H9 (cell line): ENCODE measurements at regions not wholly inside any gene's neighbourhood (a gene's known extent, or its start where the extent isn't known, plus 50 kb on each side); places are given as distances from the start of the nearest gene placed in this dataset.

Experiments used
- DNase-seq: peaks from one replicate; pipeline ENCODE4 v3.0.0-alpha.2; 2017
- H2AFZ ChIP-seq: one replicate; pipeline ENCODE4 v1.6.1; 2013; ENCODE audit warnings: mild to moderate bottlenecking, low read length, control low read depth, moderate library complexity
- H2AK5ac ChIP-seq: 2 replicates; pipeline ENCODE4 v1.6.1; 2013; ENCODE audit warnings: low read length, control low read depth, mixed read lengths; ENCODE audit not compliant: insufficient read length
- H2BK120ac ChIP-seq: one replicate; pipeline ENCODE4 v1.6.1; 2013; ENCODE audit warnings: low read depth, mild to moderate bottlenecking, low read length, control low read depth, inconsistent platforms; ENCODE audit not compliant: poor library complexity, severe bottlenecking
- H2BK12ac ChIP-seq: 2 replicates; pipeline ENCODE4 v1.6.1; 2013; ENCODE audit warnings: low read length, control low read depth, mixed read lengths, low read depth; ENCODE audit not compliant: insufficient read length
- H2BK15ac ChIP-seq: 2 replicates; pipeline ENCODE4 v1.6.1; 2013; ENCODE audit warnings: low read depth, low read length, control low read depth
- H2BK20ac ChIP-seq: one replicate; pipeline ENCODE4 v1.6.1; 2013; ENCODE audit warnings: low read depth, mild to moderate bottlenecking, low read length, control low read depth, inconsistent platforms; ENCODE audit not compliant: poor library complexity, severe bottlenecking
- H2BK5ac ChIP-seq: 2 replicates; pipeline ENCODE4 v1.6.1; 2013; ENCODE audit warnings: low read length, control low read depth, mixed read lengths; ENCODE audit not compliant: insufficient read length
- H3K14ac ChIP-seq: 2 replicates; pipeline ENCODE4 v1.6.1; 2013; ENCODE audit warnings: low read length, control low read depth; ENCODE audit not compliant: insufficient read depth
- H3K18ac ChIP-seq: 2 replicates; pipeline ENCODE4 v1.6.1; 2013; ENCODE audit warnings: low read depth, mild to moderate bottlenecking, mixed read lengths, low read length, control low read depth; ENCODE audit not compliant: insufficient read length
- H3K23ac ChIP-seq: 2 replicates; pipeline ENCODE4 v1.6.1; 2013; ENCODE audit warnings: low read length, control low read depth, mixed read lengths, low read depth; ENCODE audit not compliant: insufficient read length
- H3K23me2 ChIP-seq: 2 replicates; pipeline ENCODE4 v1.6.1; 2013; ENCODE audit warnings: low read depth, mild to moderate bottlenecking, mixed read lengths, low read length, control low read depth; ENCODE audit not compliant: insufficient read length, poor library complexity, severe bottlenecking
- H3K27ac ChIP-seq: 2 replicates; pipeline ENCODE4 v1.5.1; 2013; ENCODE audit warnings: low read length, control low read depth, mixed read lengths, low read depth; ENCODE audit not compliant: insufficient read length
- H3K27me3 ChIP-seq: 2 replicates; pipeline ENCODE4 v1.6.1; 2013; ENCODE audit warnings: low read length, control low read depth, inconsistent platforms; ENCODE audit not compliant: insufficient read depth
- H3K4ac ChIP-seq: 2 replicates; pipeline ENCODE4 v1.6.1; 2013; ENCODE audit warnings: low read depth, mild to moderate bottlenecking, control low read depth, inconsistent platforms, low read length, moderate library complexity
- H3K4me1 ChIP-seq: 2 replicates; pipeline ENCODE4 v1.6.1; 2013; ENCODE audit warnings: low read length, control low read depth, inconsistent platforms; ENCODE audit not compliant: insufficient read depth
- H3K4me2 ChIP-seq: 2 replicates; pipeline ENCODE4 v1.6.1; 2013; ENCODE audit warnings: low read length, control low read depth, mixed read lengths; ENCODE audit not compliant: insufficient read length, insufficient read depth
- H3K56ac ChIP-seq: 2 replicates; pipeline ENCODE4 v1.6.1; 2013; ENCODE audit warnings: low read depth, mild to moderate bottlenecking, mixed read lengths, low read length, control low read depth; ENCODE audit not compliant: insufficient read length
- H3K79me1 ChIP-seq: 2 replicates; pipeline ENCODE4 v1.6.1; 2013; ENCODE audit warnings: low read depth, mild to moderate bottlenecking, moderate library complexity, low read length, control low read depth, inconsistent platforms; ENCODE audit not compliant: insufficient read depth, poor library complexity, severe bottlenecking
- H3K79me2 ChIP-seq: 2 replicates; pipeline ENCODE4 v1.6.1; 2013; ENCODE audit warnings: low read length, control low read depth, inconsistent platforms; ENCODE audit not compliant: insufficient read depth
- H3K9ac ChIP-seq: 2 replicates; pipeline ENCODE4 v1.6.1; 2013; ENCODE audit warnings: low read length, control low read depth, mixed read lengths; ENCODE audit not compliant: insufficient read length; ENCODE audit errors: extremely low read depth
- H3K9me3 ChIP-seq: one replicate; pipeline ENCODE4 v1.6.1; 2013; ENCODE audit warnings: low read depth, low read length, inconsistent platforms; ENCODE audit not compliant: control insufficient read depth
- H3T11ph ChIP-seq: one replicate; pipeline ENCODE4 v1.6.1; 2013; ENCODE audit warnings: mild to moderate bottlenecking, low read length, control low read depth, inconsistent platforms
- H4K20me1 ChIP-seq: one replicate; pipeline ENCODE4 v1.6.1; 2013; ENCODE audit not compliant: control insufficient read depth, insufficient read length, insufficient read depth
- H4K5ac ChIP-seq: 2 replicates; pipeline ENCODE4 v1.6.1; 2013; ENCODE audit warnings: low read depth, mild to moderate bottlenecking, mixed read lengths, low read length, control low read depth; ENCODE audit not compliant: insufficient read length
- H4K8ac ChIP-seq: replicated peaks from 2 replicates; pipeline ENCODE4 v1.6.1; 2013; ENCODE audit warnings: low read length, control low read depth, mixed read lengths, low read depth; ENCODE audit not compliant: insufficient read length
- H4K91ac ChIP-seq: 2 replicates; pipeline ENCODE4 v1.6.1; 2013; ENCODE audit warnings: low read depth, mild to moderate bottlenecking, moderate library complexity, mixed read lengths, low read length, control low read depth; ENCODE audit not compliant: insufficient read length
- H3K27ac Mint-ChIP-seq, 3 experiments: 2 replicates in 2 of 3; 3 replicates in 1 of 3; pipeline ENCODE4 v1.8.0; 2020 to 2021; ENCODE audit warnings: mixed read lengths in 3 of 3, mild to moderate bottlenecking in 1 of 3, moderate library complexity in 1 of 3
- H3K27me3 Mint-ChIP-seq: 2 replicates; pipeline ENCODE4 v1.8.0; 2021; ENCODE audit warnings: low read depth, mild to moderate bottlenecking, moderate library complexity, mixed read lengths
- H3K36me3 Mint-ChIP-seq, 3 experiments: 2 replicates in 2 of 3; 3 replicates in 1 of 3; pipeline ENCODE4 v1.8.0; 2020 to 2021; ENCODE audit warnings: low read depth in 3 of 3, mixed read lengths in 3 of 3; ENCODE audit not compliant: insufficient read depth in 1 of 3
- H3K4me1 Mint-ChIP-seq, 2 experiments: 2 replicates each; pipeline ENCODE4 v1.8.0; 2020; ENCODE audit warnings: mixed read lengths in 2 of 2
- H3K4me3 Mint-ChIP-seq, 2 experiments: 2 replicates in 1 of 2; 3 replicates in 1 of 2; pipeline ENCODE4 v1.8.0; 2020 to 2021; ENCODE audit warnings: mild to moderate bottlenecking in 2 of 2, mixed read lengths in 2 of 2, moderate library complexity in 1 of 2
- H3K9me3 Mint-ChIP-seq, 2 experiments: 2 replicates in 1 of 2; 3 replicates in 1 of 2; pipeline ENCODE4 v1.8.0; 2020; ENCODE audit warnings: mild to moderate bottlenecking in 2 of 2, mixed read lengths in 2 of 2, moderate library complexity in 1 of 2
- WGBS: extraction: QIAGEN DNeasy Blood & Tissue Kit; methylation state at CpG from one replicate; pipeline ENCODE4 v1.1.7; 2013; ENCODE audit warnings: missing lambda C conversion rate, low lambda C conversion rate, mixed read lengths; ENCODE audit not compliant: insufficient read length; ENCODE audit errors: extremely low coverage; 5-methylcytosine and 5-hydroxymethylcytosine counted together
- TF ChIP-seq, protein P1 (sequence below): fragments of 200-600 bp; sonication (generic); conservative IDR thresholded peaks from 3 replicates; pipeline ENCODE4 v1.8.0; 2021; ENCODE audit warnings: antibody characterized with exemption, mild to moderate bottlenecking

DNA sequence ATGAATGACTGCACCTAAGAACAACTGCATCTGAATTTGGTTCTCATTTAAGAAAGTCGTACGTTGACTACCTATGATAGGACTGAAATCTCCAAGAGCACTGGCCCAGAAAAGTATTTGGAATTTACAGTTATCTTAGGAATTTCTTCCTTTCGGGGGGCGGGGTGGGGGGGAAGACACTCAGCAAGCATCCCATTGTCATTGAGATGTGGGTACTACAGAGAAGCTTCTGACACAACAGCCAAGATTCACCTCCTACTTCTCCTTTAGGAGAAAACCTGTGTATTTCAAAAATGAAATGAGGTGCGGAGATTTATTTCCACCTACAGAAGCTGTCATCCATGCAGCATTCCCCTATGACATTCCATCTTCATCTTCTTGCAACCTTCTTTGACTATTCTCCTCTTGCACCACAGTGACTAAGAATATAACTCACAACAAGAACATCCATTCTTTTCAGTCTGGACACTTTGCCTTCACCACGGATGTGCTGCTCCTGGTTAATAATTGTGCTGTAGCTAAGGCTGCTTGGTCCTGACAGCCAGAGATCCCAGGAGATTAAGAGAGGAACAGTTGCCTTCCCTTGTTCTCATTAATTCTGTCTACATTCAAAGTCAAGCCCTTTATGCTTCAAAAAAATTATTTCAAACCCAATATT, 98.4 kb upstream of the FRMD4A start:
- H2BK15ac ChIP-seq, result no peak overlapping the region
- peak overlapping the region; percentile 91 for H3K27ac ChIP-seq
- Mint-ChIP-seq H3K9me3 (peaks cover 11 to 12% of the 10 kb centered on the region in 2 experiments), H3K36me3 (peaks cover 0 to 13% (median 11%) of the 10 kb centered on the region in 3 experiments; a peak in 5 of 7 replicates), H3K27me3 (no peaks in the 10 kb centered on the region), H3K4me3 (peak overlapping the region; percentile 15 to 23; a peak in 4 of 5 replicates), H3K4me1 (peaks cover 54 to 55% of the 10 kb centered on the region in 2 experiments), H3K27ac (peak overlapping the region; percentile 73 to 95 (median 94); a peak in 6 of 7 replicates)
- H4K91ac ChIP-seq, result no peak overlapping the region
- no peaks in the 10 kb centered on the region for H4K20me1 ChIP-seq
- peaks cover 10% of the 10 kb centered on the region for H3K4me1 ChIP-seq
- H2BK120ac ChIP-seq, result no peak overlapping the region
- H3K27me3 ChIP-seq, result no peaks in the 10 kb centered on the region; the same call in 1 of the 2 replicates
- no peaks in the 10 kb centered on the region for H3K79me2 ChIP-seq
- peak overlapping the region; percentile 94 for H2AK5ac ChIP-seq
- no CpG with 5 or more reads among the region's 6 CpGs for WGBS
- no peak overlapping the region for H2BK12ac ChIP-seq
- no peak overlapping the region for H2AFZ ChIP-seq
- H3K56ac ChIP-seq, result no peak overlapping the region
- H3K9me3 ChIP-seq, result no peaks in the 10 kb centered on the region
- H3K18ac ChIP-seq, result peak overlapping the region; percentile 70
- no peak overlapping the region for H4K5ac ChIP-seq
- H3K23ac ChIP-seq, result no peak overlapping the region
- H2BK20ac ChIP-seq, result no peak overlapping the region
- no peak overlapping the region for H3T11ph ChIP-seq
- H3K4ac ChIP-seq, result no peak overlapping the region
- no peak overlapping the region for H4K8ac ChIP-seq
- H2BK5ac ChIP-seq, result peak overlapping the region; percentile 58
- H3K4me2 ChIP-seq, result peak overlapping the region; percentile 69
- peak overlapping the region; percentile 2 for H3K9ac ChIP-seq
- no peak overlapping the region for H3K14ac ChIP-seq
- no peaks in the 10 kb centered on the region for H3K79me1 ChIP-seq
- no peaks in the 10 kb centered on the region for H3K23me2 ChIP-seq
- DNase-seq, result peak; percentile 58
- TF ChIP-seq, protein P1, sequence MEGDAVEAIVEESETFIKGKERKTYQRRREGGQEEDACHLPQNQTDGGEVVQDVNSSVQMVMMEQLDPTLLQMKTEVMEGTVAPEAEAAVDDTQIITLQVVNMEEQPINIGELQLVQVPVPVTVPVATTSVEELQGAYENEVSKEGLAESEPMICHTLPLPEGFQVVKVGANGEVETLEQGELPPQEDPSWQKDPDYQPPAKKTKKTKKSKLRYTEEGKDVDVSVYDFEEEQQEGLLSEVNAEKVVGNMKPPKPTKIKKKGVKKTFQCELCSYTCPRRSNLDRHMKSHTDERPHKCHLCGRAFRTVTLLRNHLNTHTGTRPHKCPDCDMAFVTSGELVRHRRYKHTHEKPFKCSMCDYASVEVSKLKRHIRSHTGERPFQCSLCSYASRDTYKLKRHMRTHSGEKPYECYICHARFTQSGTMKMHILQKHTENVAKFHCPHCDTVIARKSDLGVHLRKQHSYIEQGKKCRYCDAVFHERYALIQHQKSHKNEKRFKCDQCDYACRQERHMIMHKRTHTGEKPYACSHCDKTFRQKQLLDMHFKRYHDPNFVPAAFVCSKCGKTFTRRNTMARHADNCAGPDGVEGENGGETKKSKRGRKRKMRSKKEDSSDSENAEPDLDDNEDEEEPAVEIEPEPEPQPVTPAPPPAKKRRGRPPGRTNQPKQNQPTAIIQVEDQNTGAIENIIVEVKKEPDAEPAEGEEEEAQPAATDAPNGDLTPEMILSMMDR, result no peak
